Endothelial cell of umbilical vein (primary cell): ENCODE measurements at regions not wholly inside any gene's neighbourhood (a gene's known extent, or its start where the extent isn't known, plus 50 kb on each side); places are given as distances from the start of the nearest gene placed in this dataset.

Source experiments
- POLR2A ChIP-seq: IDR thresholded peaks from 2 replicates; pipeline ENCODE4 v1.6.1; 2012; ENCODE audit warnings: low read depth, mild to moderate bottlenecking, control low read depth, low read length
- TF ChIP-seq, protein P1 (sequence below), 2 donors: IDR thresholded peaks; 1 replicate in 1 of 2; 2 replicates in 1 of 2; pipeline ENCODE4 v1.5.1; 2011; ENCODE audit warnings: low read length in 2 of 2, mild to moderate bottlenecking in 2 of 2, moderate library complexity in 2 of 2, control low read depth in 1 of 2, inconsistent platforms in 1 of 2, low read depth in 1 of 2; ENCODE audit not compliant: insufficient read depth in 1 of 2; ENCODE audit errors: extremely low read depth in 1 of 2

DNA sequence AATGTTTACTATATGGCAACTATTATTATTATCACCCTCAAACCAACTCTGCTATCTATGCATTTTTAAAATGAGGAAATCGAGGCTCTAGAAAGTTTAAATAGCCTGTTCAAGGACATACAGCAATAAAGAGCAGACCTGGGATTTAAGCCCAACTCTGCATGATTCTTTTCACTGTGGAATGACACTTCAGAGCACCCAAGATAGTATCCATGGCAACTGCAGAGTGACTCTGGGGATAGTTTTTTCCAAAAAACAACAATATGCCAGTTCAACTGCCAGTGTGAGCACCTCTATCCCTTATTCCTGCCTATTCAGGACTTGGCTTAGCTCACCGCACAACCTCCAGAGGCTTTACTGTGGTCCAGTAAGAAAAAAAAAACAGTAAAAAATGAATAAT is 293.9 kb downstream of the BRINP2 start:
- TF ChIP-seq POLR2A: no peak
- TF ChIP-seq, protein P1, sequence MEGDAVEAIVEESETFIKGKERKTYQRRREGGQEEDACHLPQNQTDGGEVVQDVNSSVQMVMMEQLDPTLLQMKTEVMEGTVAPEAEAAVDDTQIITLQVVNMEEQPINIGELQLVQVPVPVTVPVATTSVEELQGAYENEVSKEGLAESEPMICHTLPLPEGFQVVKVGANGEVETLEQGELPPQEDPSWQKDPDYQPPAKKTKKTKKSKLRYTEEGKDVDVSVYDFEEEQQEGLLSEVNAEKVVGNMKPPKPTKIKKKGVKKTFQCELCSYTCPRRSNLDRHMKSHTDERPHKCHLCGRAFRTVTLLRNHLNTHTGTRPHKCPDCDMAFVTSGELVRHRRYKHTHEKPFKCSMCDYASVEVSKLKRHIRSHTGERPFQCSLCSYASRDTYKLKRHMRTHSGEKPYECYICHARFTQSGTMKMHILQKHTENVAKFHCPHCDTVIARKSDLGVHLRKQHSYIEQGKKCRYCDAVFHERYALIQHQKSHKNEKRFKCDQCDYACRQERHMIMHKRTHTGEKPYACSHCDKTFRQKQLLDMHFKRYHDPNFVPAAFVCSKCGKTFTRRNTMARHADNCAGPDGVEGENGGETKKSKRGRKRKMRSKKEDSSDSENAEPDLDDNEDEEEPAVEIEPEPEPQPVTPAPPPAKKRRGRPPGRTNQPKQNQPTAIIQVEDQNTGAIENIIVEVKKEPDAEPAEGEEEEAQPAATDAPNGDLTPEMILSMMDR (IDR thresholded peaks at IDR 0.05; ENCODE audit: extremely low read depth in 1 of 2, insufficient read depth in 1 of 2, low read depth in 1 of 2, low read length in 2 of 2): no peak
